Adrenal gland (tissue), 9 donors: ENCODE measurements at regions not wholly inside any gene's neighbourhood (a gene's known extent, or its start where the extent isn't known, plus 50 kb on each side); places are given as distances from the start of the nearest gene placed in this dataset.

ENCODE experiments used
- DNase-seq, 7 donors: peaks; one replicate each; pipeline ENCODE4 v3.0.0-alpha.2; 2019 to 2020
- H3K27ac ChIP-seq, 5 donors: fragments of 200-600 bp; sonication (generic) in 4 of 5; 1 replicate in 3 of 5; 2 replicates in 2 of 5; pipeline versions ENCODE4 v1.5.1 to v1.8.0; 2016 to 2020; ENCODE audit warnings: mild to moderate bottlenecking in 1 of 5
- H3K27me3 ChIP-seq: fragments of 200-600 bp; 2 replicates; pipeline ENCODE4 v1.8.0; 2021
- H3K36me3 ChIP-seq, 2 donors: fragments of 200-600 bp; replicated peaks in 1 of 2; 1 replicate in 1 of 2; 2 replicates in 1 of 2; pipeline versions ENCODE4 v1.5.1 to v1.8.0; 2018 to 2022
- H3K4me1 ChIP-seq, 2 donors: fragments of 200-600 bp; replicated peaks in 1 of 2; 1 replicate in 1 of 2; 2 replicates in 1 of 2; pipeline versions ENCODE4 v1.5.1 to v1.8.0; 2018 to 2021
- H3K4me3 ChIP-seq, 4 donors: fragments of 200-600 bp; sonication (generic) in 3 of 4; one replicate each; pipeline ENCODE4 v1.5.1; 2016 to 2018
- H3K9me3 ChIP-seq, 3 donors: fragments of 200-600 bp; sonication (generic) in 1 of 3; replicated peaks in 1 of 3; 1 replicate in 2 of 3; 2 replicates in 1 of 3; pipeline versions ENCODE4 v1.5.1 to v1.8.0; 2016 to 2021
- POLR2A ChIP-seq, 2 donors: fragments of 450-650 bp; IDR thresholded peaks; one replicate each; pipeline ENCODE4 v1.6.1; 2017; ENCODE audit warnings: antibody characterized with exemption in 2 of 2, mild to moderate bottlenecking in 2 of 2, moderate library complexity in 1 of 2
- WGBS, 4 donors: extraction: QIAGEN DNeasy Blood & Tissue Kit in 2 of 4; methylation state at CpG; one replicate each; pipeline versions ENCODE4 v1.1.5 to v1.1.7; 2013 to 2017; 5-methylcytosine and 5-hydroxymethylcytosine counted together
- intact Hi-C, 2 donors: fragments of 100-400 bp; cut with DNase I; formaldehyde crosslinking; loops; one replicate each; pipeline versions ENCODE4 v1.14.1 to v1.15.0; 2022 to 2023
- TF ChIP-seq, protein P1 (sequence below), 6 experiments: fragments of 450-650 bp in 4 of 6; fragments of 200-600 bp in 2 of 6; sonication (generic) in 1 of 6; IDR thresholded peaks; 1 replicate in 5 of 6; 2 replicates in 1 of 6; pipeline versions ENCODE4 v1.5.1 to v1.8.0; 2016 to 2021; ENCODE audit warnings: antibody characterized with exemption in 6 of 6, mild to moderate bottlenecking in 2 of 6, moderate library complexity in 1 of 6
- donor health status: healthy with polysubstance abuse.
- donor health status: Bipolar disorder and iron deficiency.
- donor health status: DM: yes; HTN: yes; CAD: no.
- donor health status: DM: no; HTN: no; CAD: no.
- donor health status: DM: no; HTN: no; CAD: no.

DNA sequence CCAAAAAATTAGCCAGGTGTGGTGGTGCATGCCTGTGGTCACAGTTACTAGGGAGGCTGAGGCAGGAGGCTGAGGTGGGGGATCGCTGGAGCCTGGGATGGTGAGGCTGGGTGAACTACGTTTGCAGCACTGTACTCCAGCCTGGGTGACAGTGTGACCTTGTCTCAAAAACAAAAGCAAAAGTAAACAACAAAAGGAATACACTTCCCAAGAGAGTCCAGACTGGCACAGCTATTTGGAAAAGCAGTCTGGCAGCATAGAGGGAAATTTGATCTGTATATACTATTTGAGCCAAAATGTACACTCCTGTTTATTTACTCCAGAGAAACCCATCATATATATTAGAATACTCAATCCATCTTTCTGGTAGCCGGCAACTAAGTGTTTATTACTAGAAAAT, 107.0 kb upstream of the HMCN1 start:
- Histone ChIP-seq H3K27me3 (no peaks in the 10 kb centered on the region), H3K4me1 (no peaks in the 10 kb centered on the region), H3K36me3 (no peaks in the 10 kb centered on the region), H3K9me3 (no peaks in the 10 kb centered on the region), H3K27ac (no peak overlapping the region), H3K4me3 (no peak overlapping the region)
- no peak for DNase-seq
- intact Hi-C loops: no loop called here
- 66 to 80% (median 69%) methylated on average over 3 of the region's 3 CpGs for WGBS, 4 donors
- TF ChIP-seq, protein P1, sequence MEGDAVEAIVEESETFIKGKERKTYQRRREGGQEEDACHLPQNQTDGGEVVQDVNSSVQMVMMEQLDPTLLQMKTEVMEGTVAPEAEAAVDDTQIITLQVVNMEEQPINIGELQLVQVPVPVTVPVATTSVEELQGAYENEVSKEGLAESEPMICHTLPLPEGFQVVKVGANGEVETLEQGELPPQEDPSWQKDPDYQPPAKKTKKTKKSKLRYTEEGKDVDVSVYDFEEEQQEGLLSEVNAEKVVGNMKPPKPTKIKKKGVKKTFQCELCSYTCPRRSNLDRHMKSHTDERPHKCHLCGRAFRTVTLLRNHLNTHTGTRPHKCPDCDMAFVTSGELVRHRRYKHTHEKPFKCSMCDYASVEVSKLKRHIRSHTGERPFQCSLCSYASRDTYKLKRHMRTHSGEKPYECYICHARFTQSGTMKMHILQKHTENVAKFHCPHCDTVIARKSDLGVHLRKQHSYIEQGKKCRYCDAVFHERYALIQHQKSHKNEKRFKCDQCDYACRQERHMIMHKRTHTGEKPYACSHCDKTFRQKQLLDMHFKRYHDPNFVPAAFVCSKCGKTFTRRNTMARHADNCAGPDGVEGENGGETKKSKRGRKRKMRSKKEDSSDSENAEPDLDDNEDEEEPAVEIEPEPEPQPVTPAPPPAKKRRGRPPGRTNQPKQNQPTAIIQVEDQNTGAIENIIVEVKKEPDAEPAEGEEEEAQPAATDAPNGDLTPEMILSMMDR (IDR thresholded peaks at IDR 0.05): no peak
- TF ChIP-seq POLR2A (IDR thresholded peaks at IDR 0.05): no peak

DNA sequence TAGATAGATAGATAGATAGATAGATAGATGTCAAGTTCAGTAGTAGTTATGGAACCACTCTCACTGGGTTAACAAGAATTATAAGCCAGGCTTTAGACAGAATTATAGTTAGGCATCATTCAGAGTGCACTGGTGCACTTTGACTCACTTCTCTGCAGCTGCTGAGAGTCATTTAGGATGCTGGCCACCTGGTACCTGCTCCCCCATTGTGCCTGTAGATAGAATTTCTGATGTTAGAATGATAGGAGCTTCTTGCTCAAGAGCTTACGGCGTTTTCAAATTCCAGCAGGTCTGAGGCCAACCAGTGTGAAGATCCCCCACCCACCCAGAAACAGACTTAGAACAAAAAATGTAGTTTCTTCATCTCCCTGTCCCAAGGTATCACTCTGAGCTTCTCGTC, 107.8 kb upstream of the HMCN1 start:
- Histone ChIP-seq H3K4me1 (no peaks in the 10 kb centered on the region), H3K27ac (no peak overlapping the region), H3K4me3 (no peak overlapping the region), H3K36me3 (no peaks in the 10 kb centered on the region), H3K27me3 (no peaks in the 10 kb centered on the region), H3K9me3 (no peaks in the 10 kb centered on the region)
- WGBS, 4 donors: 96 to 100% (median 97%) methylated on average over 3 of the region's 3 CpGs
- intact Hi-C loops: no loop called here
- TF ChIP-seq, protein P1 (IDR thresholded peaks at IDR 0.05): no peak
- TF ChIP-seq POLR2A (IDR thresholded peaks at IDR 0.05): no peak
- no peak for DNase-seq

DNA sequence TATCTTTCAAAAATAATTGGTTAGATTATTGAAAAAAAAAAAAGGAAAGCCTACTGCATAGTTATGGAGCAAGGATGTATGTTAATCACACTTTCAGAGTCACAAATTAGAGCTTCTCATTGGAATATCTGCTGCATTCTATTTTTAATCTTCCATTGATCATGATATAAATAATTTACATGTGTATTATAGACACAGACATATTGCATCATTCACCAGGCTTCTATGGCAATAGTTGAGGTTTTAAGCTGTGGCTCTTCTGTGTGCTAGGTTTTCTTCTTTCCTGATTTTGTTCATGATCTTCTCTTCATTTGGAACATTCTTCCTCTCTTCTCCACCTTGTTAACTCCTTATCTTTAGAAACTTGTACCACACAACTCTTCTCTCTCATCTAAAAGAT, 123.2 kb upstream of the HMCN1 start:
- DNase-seq: no peak
- intact Hi-C loops: no loop called here
- H3K4me1 ChIP-seq: no peaks in the 10 kb centered on the region
- no peaks in the 10 kb centered on the region for H3K36me3 ChIP-seq
- no peaks in the 10 kb centered on the region for H3K9me3 ChIP-seq
- H3K27me3 ChIP-seq: no peaks in the 10 kb centered on the region
- TF ChIP-seq, protein P1 (IDR thresholded peaks at IDR 0.05): no peak
- TF ChIP-seq POLR2A (IDR thresholded peaks at IDR 0.05): no peak
- no peak overlapping the region for H3K27ac ChIP-seq
- no peak overlapping the region for H3K4me3 ChIP-seq

DNA sequence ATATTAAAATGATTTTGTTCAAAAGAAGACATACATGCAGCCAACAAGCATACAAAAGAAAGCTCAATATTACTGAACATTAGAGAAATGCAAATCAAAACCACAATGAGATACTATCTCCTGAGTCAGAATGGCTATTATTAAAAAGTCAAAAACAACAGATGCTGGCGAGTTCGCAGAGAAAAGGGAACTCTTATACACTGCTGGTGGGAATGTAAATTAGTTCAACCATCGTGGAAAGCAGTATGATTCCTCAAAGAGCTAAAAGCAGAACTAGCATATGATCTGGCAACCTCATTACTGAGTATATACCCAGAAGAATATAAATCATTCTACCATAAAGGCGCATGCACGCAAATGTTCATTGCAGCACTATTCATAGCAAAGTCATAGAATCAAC, 126.0 kb upstream of the HMCN1 start:
- 78 to 82% (median 81%) methylated on average over 5 of the region's 5 CpGs for WGBS, 4 donors
- Histone ChIP-seq H3K36me3 (no peaks in the 10 kb centered on the region), H3K27me3 (no peaks in the 10 kb centered on the region), H3K27ac (no peak overlapping the region), H3K4me1 (no peaks in the 10 kb centered on the region), H3K9me3 (no peaks in the 10 kb centered on the region), H3K4me3 (no peak overlapping the region)
- intact Hi-C loops: no loop called here
- DNase-seq: no peak
- TF ChIP-seq, protein P1 (IDR thresholded peaks at IDR 0.05): no peak
- no peak for TF ChIP-seq POLR2A (IDR thresholded peaks at IDR 0.05)
